ENCODE measurements at regions not wholly inside any gene's neighbourhood (a gene's known extent, or its start where the extent isn't known, plus 50 kb on each side); places are given as distances from the start of the nearest gene placed in this dataset.

DNA sequence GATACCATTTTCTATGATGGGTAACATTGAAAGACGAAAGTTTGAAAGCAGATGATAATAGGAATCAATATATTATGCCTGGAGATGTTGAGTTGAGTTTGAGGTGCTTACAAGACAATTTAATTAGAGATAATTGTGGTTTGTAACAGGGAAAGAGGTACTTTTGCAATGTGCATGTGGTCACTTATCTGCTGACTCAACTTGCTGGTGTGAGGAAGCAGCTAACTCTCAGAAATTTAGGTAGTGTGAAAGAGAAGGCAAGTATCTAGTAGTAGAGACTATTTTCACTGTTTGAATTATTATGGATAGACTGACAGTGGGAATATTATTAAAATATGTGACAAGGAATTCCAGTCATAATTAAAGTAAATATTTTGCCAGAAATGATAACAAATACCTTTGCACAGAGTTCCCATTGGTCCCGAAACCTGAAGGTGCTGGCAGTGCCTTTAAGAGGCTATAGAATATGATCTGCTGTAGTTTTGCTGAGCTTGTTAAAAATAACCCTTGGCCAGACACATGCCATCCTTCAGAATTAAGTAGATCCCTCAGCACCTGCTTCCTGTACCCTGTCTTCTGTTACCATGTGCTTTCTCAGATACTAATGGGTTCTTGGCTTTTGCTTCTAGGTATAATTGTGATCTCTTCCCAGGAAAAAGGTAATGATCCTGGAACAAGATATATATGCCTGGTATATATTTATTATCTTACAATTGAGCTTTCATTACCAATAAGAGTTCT is 315.9 kb downstream of the BCHE start:
- TF ChIP-seq ARNT (IDR thresholded peaks at IDR 0.05), result no peak
- no peak for TF ChIP-seq ELF4 (IDR thresholded peaks at IDR 0.05)
- no peak for TF ChIP-seq FOXA1 (IDR thresholded peaks at IDR 0.05)
- TF ChIP-seq, protein P1, sequence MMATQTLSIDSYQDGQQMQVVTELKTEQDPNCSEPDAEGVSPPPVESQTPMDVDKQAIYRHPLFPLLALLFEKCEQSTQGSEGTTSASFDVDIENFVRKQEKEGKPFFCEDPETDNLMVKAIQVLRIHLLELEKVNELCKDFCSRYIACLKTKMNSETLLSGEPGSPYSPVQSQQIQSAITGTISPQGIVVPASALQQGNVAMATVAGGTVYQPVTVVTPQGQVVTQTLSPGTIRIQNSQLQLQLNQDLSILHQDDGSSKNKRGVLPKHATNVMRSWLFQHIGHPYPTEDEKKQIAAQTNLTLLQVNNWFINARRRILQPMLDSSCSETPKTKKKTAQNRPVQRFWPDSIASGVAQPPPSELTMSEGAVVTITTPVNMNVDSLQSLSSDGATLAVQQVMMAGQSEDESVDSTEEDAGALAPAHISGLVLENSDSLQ (IDR thresholded peaks at IDR 0.05), result no peak
- TF ChIP-seq ZNF384 (IDR thresholded peaks at IDR 0.05), result no peak
- TF ChIP-seq CTBP1 (IDR thresholded peaks at IDR 0.05; ENCODE audit: borderline replicate concordance), result no peak
- TF ChIP-seq SP1 (IDR thresholded peaks at IDR 0.05), result no peak
- TF ChIP-seq FOXM1 (IDR thresholded peaks at IDR 0.05; ENCODE audit: borderline replicate concordance), result no peak
- TF ChIP-seq FOXK2 (IDR thresholded peaks at IDR 0.05), result no peak
- no peak for TF ChIP-seq TARDBP (IDR thresholded peaks at IDR 0.05)

All from HEK293T (cell line).